Hematopoietic multipotent progenitor cell (in vitro differentiated cells): ENCODE measurements at regions not wholly inside any gene's neighbourhood (a gene's known extent, or its start where the extent isn't known, plus 50 kb on each side); places are given as distances from the start of the nearest gene placed in this dataset.
"Not testable (repeated sequence)": the region's sequence is repeated elsewhere in the genome, so short reads cannot be mapped to it uniquely, and the experiment has no call there.

Source experiments
- DNase-seq, 3 donors: peaks; one replicate each; pipeline ENCODE4 v3.0.0-alpha.2; 2011 to 2015; ENCODE audit warnings: low read depth in 2 of 3, low spot score in 2 of 3

GRCh38 chrX:437661-438390 lies 51.1 kb upstream of the PPP2R3B start:
- no peak for DNase-seq

DNA sequence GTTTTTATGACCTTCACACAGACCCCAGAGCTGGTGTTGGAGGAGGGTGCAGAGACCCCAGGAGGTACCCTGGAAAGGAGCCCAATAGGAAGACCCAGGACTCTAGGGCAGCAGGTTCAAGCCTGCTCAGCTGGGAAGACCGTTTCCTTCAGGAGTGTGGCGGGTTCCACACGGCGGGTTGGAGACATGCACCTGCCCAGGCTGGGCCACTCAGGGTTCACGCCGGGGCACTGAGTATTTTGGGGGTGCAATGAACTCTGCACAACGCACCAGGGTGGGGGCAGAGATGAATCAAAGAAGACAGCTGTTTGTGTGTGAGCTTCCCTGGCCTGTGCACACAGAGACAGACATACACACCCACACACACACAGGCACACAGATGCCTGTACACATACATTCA lies 52.5 kb upstream of the PPP2R3B start:
- no peak for DNase-seq

DNA sequence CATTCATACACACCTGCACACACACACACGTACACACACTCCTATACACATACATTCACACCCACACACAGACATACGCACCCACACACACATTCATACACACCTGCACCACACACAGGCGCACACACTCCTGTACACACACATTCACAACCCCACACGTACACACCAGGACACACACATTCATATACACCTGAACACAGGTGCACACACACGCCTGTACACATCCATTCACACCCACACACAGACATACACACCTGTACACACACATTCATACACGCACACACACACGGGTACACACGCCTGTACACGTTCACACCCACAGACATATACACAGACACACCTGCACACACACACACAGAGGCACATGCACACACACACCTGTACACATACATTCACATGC lies 53.0 kb upstream of the PPP2R3B start:
- DNase-seq, result no peak

- DNase-seq, result no peak
Observed at GRCh38 chrX:440636-441035, 53.9 kb upstream of the PPP2R3B start.

DNA sequence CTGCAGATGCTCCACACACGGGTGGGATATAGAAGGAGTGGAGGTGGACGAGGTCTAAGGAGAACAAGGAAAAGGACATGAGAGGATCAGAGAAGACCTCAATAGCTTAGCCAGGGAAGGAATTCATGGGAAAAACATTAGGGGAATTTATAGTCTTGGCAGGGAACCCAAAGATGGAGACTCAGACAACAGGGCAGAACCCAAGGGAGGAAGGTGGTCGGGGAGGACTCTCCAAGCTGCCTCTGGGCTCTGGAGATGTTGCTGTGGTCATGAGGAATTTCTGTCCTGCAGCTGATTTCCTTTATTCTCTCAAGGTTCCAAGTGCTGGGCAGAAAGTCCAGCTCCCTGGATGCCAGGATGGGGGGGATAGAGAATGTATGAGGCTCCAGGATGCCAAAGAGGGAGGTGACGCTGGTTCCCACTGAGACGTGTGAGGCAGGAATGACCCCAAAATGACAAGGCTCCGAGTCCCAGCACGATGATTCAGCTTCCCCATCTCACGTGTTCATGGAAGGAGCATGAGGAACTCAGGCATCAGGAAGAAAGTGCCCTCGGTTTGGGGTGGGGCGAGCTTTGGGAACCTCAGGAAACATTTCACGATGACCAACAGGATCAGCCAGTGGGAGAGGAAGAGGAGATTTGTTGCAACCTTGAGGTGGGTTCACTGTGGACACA lies 57.0 kb upstream of the PPP2R3B start:
- DNase-seq, result no peak

GRCh38 chrX:444305-444704 lies 57.6 kb upstream of the PPP2R3B start:
- DNase-seq, result no peak

DNA sequence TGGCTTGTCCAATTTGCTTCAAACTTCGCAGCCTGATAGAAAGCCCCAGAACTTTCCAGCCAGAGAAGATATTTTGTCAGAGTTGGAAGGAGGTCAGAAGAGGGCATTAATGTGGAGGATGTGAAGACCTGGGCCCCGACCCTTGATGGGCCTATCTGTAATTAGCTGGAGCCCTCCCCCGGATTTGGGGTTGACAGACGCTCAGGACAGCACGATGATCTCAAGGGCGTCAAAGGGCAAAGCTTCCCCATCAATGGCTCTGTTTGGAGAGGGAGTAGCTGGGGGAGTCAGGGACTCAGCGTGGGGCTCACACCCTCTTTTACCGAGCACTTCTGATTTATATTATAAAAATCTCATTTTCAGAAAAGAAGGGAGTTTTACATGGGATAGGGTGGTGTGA lies 59.0 kb upstream of the PPP2R3B start:
- no peak for DNase-seq

- DNase-seq, result no peak
Observed at GRCh38 chrX:446245-446644, 59.5 kb upstream of the PPP2R3B start.

DNA sequence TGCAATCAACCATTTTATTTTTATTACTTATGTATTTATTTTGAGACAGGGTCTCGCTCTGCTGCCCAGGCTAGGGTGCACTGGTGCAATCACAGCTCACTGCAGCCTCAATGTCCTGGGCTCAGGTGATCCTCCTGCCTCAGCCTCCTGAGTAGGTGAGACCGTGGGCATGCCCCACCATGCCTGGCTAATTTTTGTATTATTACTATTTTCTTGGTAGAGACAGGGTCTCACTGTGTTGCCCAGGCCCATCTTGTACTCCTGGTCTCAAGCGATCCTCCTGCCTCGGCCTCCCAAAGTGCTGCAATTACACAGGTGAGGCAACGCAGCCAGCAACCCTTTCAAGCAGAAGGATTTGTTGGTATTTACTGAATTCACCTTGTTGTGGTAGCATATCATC lies 60.3 kb upstream of the PPP2R3B start:
- DNase-seq, result no peak

GRCh38 chrX:451750-452149 lies 65.0 kb upstream of the PPP2R3B start:
- DNase-seq, result not testable (repeated sequence)

- DNase-seq, result no peak
Observed at GRCh38 chrX:452598-452997, 65.9 kb upstream of the PPP2R3B start.

GRCh38 chrX:454514-454913 lies 67.8 kb upstream of the PPP2R3B start:
- DNase-seq, result not testable (repeated sequence)

- DNase-seq, result peak in 1 of 3 donors; percentile 32
Observed at GRCh38 chrX:455199-455598, 68.5 kb upstream of the PPP2R3B start.

DNA sequence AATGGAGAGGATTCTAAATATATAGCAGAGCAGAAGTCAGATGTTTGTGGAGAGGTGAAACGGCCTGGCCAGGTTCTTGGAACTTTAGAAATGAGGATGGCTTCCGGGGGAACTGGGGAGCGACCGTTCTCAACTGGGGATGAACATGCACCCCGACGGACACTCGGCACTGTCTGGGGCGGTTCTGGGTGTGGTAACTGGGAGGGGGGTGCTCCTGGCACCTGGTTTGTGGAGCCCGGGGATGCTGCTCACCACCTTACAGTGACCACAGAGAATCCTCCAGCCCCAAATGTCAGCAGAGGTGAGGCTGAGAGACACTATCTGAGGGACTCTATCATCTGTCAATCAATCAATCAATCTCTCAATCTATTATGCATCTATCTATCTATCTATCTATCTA lies 69.0 kb upstream of the PPP2R3B start:
- DNase-seq, result no peak

- no peak for DNase-seq
Observed at GRCh38 chrX:456146-456545, 69.4 kb upstream of the PPP2R3B start.

DNA sequence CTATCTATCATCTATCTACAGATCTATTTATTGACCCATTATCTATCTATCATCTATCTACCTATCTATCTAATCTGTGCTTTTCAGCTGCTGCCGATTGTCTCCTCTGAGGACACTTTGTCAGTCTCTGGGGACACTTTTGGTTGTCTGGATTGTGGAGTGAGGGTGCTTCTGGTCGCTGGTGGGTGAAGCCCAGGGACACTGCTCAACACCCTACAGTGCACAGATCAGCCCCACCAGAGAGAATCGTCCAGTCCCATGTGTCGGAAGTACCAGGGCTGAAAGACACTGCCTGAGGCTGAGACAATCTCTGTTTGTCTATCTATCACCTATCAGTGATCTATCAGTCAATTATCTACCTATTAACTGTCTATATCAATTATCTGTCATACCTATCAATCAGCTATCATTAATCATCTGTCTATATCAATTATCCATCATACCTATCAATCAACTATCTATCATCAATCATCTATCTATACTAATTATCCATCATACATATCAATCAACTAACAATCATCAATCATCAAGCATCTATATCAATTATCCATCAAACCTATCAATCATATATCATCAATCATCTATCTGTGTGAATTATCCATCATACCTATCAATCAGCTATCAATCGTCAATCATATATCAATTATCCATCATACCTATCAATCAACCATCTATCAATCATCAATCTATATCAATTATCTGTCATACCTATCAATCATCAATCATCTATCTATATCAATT lies 70.0 kb upstream of the PPP2R3B start:
- no peak for DNase-seq

DNA sequence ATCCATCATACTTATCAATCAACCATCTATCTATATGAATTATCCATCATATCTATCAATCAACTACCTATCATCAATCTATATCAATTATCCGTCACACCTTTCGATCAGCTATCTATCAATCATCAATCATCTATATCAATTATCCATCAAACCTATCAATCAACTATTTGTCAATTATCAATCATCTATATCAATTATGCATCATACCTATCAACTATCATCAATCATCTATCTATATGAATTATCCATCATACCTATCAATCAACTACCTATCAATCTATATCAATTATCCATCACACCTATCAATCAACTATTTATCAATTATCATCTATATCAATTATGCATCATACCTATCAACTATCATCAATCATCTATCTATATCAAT lies 70.6 kb upstream of the PPP2R3B start:
- no peak for DNase-seq

GRCh38 chrX:458631-459061 lies 71.9 kb upstream of the PPP2R3B start:
- no peak for DNase-seq

DNA sequence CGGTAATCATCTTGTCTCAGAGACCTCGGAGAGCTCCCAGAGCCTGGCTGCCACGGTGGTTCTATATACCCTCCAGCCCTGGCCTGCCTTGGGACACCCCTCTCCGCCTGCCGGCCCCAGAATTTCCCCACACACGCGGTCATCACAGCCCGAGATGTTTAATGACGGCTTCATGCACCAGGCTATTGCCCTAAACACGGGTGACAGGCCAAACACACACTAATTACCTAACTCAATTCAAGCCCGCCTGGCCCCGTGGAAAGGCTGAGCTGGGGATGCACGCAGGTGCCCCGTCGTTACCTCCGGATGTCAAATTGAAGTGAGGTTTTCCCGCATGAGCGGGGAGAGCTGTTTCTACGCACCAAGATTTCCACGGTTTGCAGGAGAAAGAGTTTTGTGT lies 72.9 kb upstream of the PPP2R3B start:
- no peak for DNase-seq

- DNase-seq, result no peak
Observed at GRCh38 chrX:460116-460515, 73.4 kb upstream of the PPP2R3B start.

- no peak for DNase-seq
Observed at GRCh38 chrX:460823-461640, 74.3 kb upstream of the PPP2R3B start.
